CD4-positive, alpha-beta T cell (primary cell): ENCODE measurements at regions not wholly inside any gene's neighbourhood (a gene's known extent, or its start where the extent isn't known, plus 50 kb on each side); places are given as distances from the start of the nearest gene placed in this dataset.

Experiments
- ATAC-seq: fragments of 200-7000 bp; cut with Tn5 transposase; one replicate; pipeline ENCODE4 v1.10.0; 2022; ENCODE audit warnings: mild to moderate bottlenecking; ENCODE audit not compliant: poor library complexity
- CTCF ChIA-PET: fragments of 350-600 bp; sonication (Branson Sonifier 250); formaldehyde crosslinking; loops from one replicate; lab custom pipeline; 2021; ENCODE audit warnings: antibody characterized with exemption, inconsistent platforms; lab: Charles Lee
- POLR2A ChIA-PET: fragments of 350-600 bp; sonication (Branson Sonifier 250); formaldehyde crosslinking; loops from one replicate; lab custom pipeline; 2021; ENCODE audit warnings: antibody characterized with exemption, inconsistent platforms; lab: Charles Lee
- DNase-seq, 14 experiments: peaks; one replicate each; pipeline ENCODE4 v3.0.0-alpha.2; 2013 to 2020; ENCODE audit warnings: mixed read lengths in 2 of 14
- H3K27ac ChIP-seq, 2 donors: one replicate each; pipeline versions ENCODE4 v1.5.1 to v1.7.0; 2013; ENCODE audit warnings: low read length in 2 of 2, low read depth in 1 of 2, mild to moderate bottlenecking in 1 of 2
- H3K27me3 ChIP-seq, 2 experiments: 1 replicate in 1 of 2; 2 replicates in 1 of 2; pipeline versions ENCODE4 v1.6.1 to v1.7.0; 2013; ENCODE audit warnings: low read length in 2 of 2, control low read depth in 1 of 2, mild to moderate bottlenecking in 1 of 2, moderate library complexity in 1 of 2; ENCODE audit not compliant: insufficient read depth in 2 of 2, control insufficient read depth in 1 of 2
- H3K36me3 ChIP-seq: one replicate; pipeline ENCODE4 v1.6.1; 2013; ENCODE audit warnings: low read length, control low read depth; ENCODE audit not compliant: insufficient read depth
- H3K4me1 ChIP-seq: one replicate; pipeline ENCODE4 v1.6.1; 2013; ENCODE audit warnings: low read length, control low read depth; ENCODE audit not compliant: insufficient read depth
- H3K4me3 ChIP-seq: one replicate; pipeline ENCODE4 v1.5.1; 2013; ENCODE audit warnings: mild to moderate bottlenecking, low read length, moderate library complexity
- H3K9me3 ChIP-seq, 2 experiments: 1 replicate in 1 of 2; 2 replicates in 1 of 2; pipeline versions ENCODE4 v1.6.1 to v1.7.0; 2013; ENCODE audit warnings: low read length in 2 of 2, mild to moderate bottlenecking in 2 of 2, control low read depth in 1 of 2, moderate library complexity in 1 of 2; ENCODE audit not compliant: control insufficient read depth in 1 of 2, insufficient read depth in 1 of 2
- H3K27ac Mint-ChIP-seq: one replicate; pipeline ENCODE4 v1.8.0; 2020; ENCODE audit warnings: mixed read lengths
- H3K27me3 Mint-ChIP-seq: one replicate; pipeline ENCODE4 v1.8.0; 2021; ENCODE audit warnings: mixed read lengths
- H3K36me3 Mint-ChIP-seq: one replicate; pipeline ENCODE4 v1.8.0; 2021; ENCODE audit warnings: low read depth, mixed read lengths
- H3K4me1 Mint-ChIP-seq: one replicate; pipeline ENCODE4 v1.8.0; 2021; ENCODE audit warnings: low read depth, mixed read lengths
- H3K4me3 Mint-ChIP-seq: one replicate; pipeline ENCODE4 v1.8.0; 2020; ENCODE audit warnings: mild to moderate bottlenecking, mixed read lengths
- H3K9me3 Mint-ChIP-seq: one replicate; pipeline ENCODE4 v1.8.0; 2020; ENCODE audit warnings: mixed read lengths
- CTCF ChIP-seq: fragments of 200-600 bp; IDR thresholded peaks from one replicate; pipeline ENCODE4 v1.8.0; 2022; ENCODE audit warnings: antibody characterized with exemption, mild to moderate bottlenecking
- intact Hi-C, 2 experiments: fragments of 100-400 bp; cut with DNase I in 1 of 2; cut with micrococcal nuclease in 1 of 2; formaldehyde crosslinking; loops; one replicate each; pipeline versions ENCODE4 v1.15.1 to v1.9.0; 2023 to 2025; cut with DNase I, micrococcal nuclease

GRCh38 chr3:127069814-127070440 is 87.0 kb downstream of the PLXNA1 start:
- no peak overlapping the region for H3K27ac ChIP-seq
- H3K36me3 ChIP-seq, result no peaks in the 10 kb centered on the region
- no peaks in the 10 kb centered on the region for H3K36me3 Mint-ChIP-seq
- ChIA-PET CTCF (no interaction called here), POLR2A (no interaction called here)
- no peaks in the 10 kb centered on the region for H3K4me1 ChIP-seq
- peaks cover 0 to 5% of the 10 kb centered on the region in 2 experiments for H3K27me3 ChIP-seq
- ATAC-seq (no peak), DNase-seq (no peak)
- no peaks in the 10 kb centered on the region for H3K4me1 Mint-ChIP-seq
- H3K9me3 Mint-ChIP-seq, result no peaks in the 10 kb centered on the region
- no peak overlapping the region for H3K27ac Mint-ChIP-seq
- TF ChIP-seq CTCF, result no peak
- intact Hi-C loops, result no loop called here
- H3K27me3 Mint-ChIP-seq, result peaks cover 19% of the 10 kb centered on the region
- H3K4me3 Mint-ChIP-seq, result no peak overlapping the region
- no peaks in the 10 kb centered on the region for H3K9me3 ChIP-seq
- H3K4me3 ChIP-seq, result no peak overlapping the region

GRCh38 chr3:127070776-127071175 is 87.9 kb downstream of the PLXNA1 start:
- H3K27me3 Mint-ChIP-seq, result peaks cover 12% of the 10 kb centered on the region
- H3K27ac ChIP-seq, result no peak overlapping the region
- no peaks in the 10 kb centered on the region for H3K4me1 Mint-ChIP-seq

GRCh38 chr3:127071597-127072001 is 88.7 kb downstream of the PLXNA1 start:
- no peak for DNase-seq
- peaks cover 6% of the 10 kb centered on the region for H3K27me3 Mint-ChIP-seq
- Histone ChIP-seq H3K4me3 (no peak overlapping the region), H3K4me1 (no peaks in the 10 kb centered on the region), H3K36me3 (no peaks in the 10 kb centered on the region), H3K27me3 (peaks cover 0 to 5% of the 10 kb centered on the region in 2 experiments), H3K9me3 (peaks cover 0 to 6% of the 10 kb centered on the region in 2 experiments), H3K27ac (no peak overlapping the region)
- H3K4me3 Mint-ChIP-seq, result no peak overlapping the region
- H3K9me3 Mint-ChIP-seq, result no peaks in the 10 kb centered on the region
- ATAC-seq, result no peak
- no peak for TF ChIP-seq CTCF
- ChIA-PET POLR2A (no interaction called here), CTCF (no interaction called here)
- intact Hi-C loops, result no loop called here
- H3K36me3 Mint-ChIP-seq, result no peaks in the 10 kb centered on the region
- H3K4me1 Mint-ChIP-seq, result no peaks in the 10 kb centered on the region
- H3K27ac Mint-ChIP-seq, result no peak overlapping the region

More at GRCh38 chr3:127070776-127071175, 87.9 kb downstream of the PLXNA1 start:
- no peak overlapping the region for H3K4me3 Mint-ChIP-seq
- DNase-seq (no peak), ATAC-seq (no peak)
- H3K9me3 Mint-ChIP-seq, result no peaks in the 10 kb centered on the region
- CTCF ChIA-PET, result no interaction called here
- Histone ChIP-seq H3K4me3 (no peak overlapping the region), H3K36me3 (no peaks in the 10 kb centered on the region), H3K4me1 (no peaks in the 10 kb centered on the region), H3K27me3 (peaks cover 0 to 5% of the 10 kb centered on the region in 2 experiments), H3K9me3 (no peaks in the 10 kb centered on the region)
- intact Hi-C loops, result no loop called here
- H3K27ac Mint-ChIP-seq, result no peak overlapping the region
- no peak for TF ChIP-seq CTCF
- POLR2A ChIA-PET, result no interaction called here
- no peaks in the 10 kb centered on the region for H3K36me3 Mint-ChIP-seq
